MG63 (cell line): ENCODE measurements at regions not wholly inside any gene's neighbourhood (a gene's known extent, or its start where the extent isn't known, plus 50 kb on each side); places are given as distances from the start of the nearest gene placed in this dataset.

Experiments
- DNase-seq: peaks from one replicate; pipeline ENCODE4 v3.0.0-alpha.2; 2020
- H3K27me3 ChIP-seq: fragments of 250-450 bp; sonication (Bioruptor Pico); 2 replicates; pipeline ENCODE4 v1.5.1; 2020; ENCODE audit warnings: mild to moderate bottlenecking, moderate library complexity
- H3K36me3 ChIP-seq: fragments of 250-450 bp; sonication (Bioruptor Pico); 2 replicates; pipeline ENCODE4 v1.5.1; 2020; ENCODE audit warnings: mild to moderate bottlenecking, moderate library complexity
- H3K4me3 ChIP-seq: fragments of 250-450 bp; sonication (Bioruptor Pico); 2 replicates; pipeline ENCODE4 v1.5.1; 2020; ENCODE audit warnings: mild to moderate bottlenecking, moderate library complexity
- H3K9me3 ChIP-seq: fragments of 250-450 bp; sonication (Bioruptor Pico); 2 replicates; pipeline ENCODE4 v1.5.1; 2020; ENCODE audit warnings: mild to moderate bottlenecking, moderate library complexity

GRCh38 chr7:25940086-25940906 lies 211.7 kb upstream of the NFE2L3 start:
- Histone ChIP-seq H3K27me3 (no peaks in the 10 kb centered on the region), H3K9me3 (peaks cover 2% of the 10 kb centered on the region; the same call in 1 of the 2 replicates), H3K36me3 (no peaks in the 10 kb centered on the region), H3K4me3 (no peak overlapping the region)
- no peak for DNase-seq

- no peaks in the 10 kb centered on the region for H3K9me3 ChIP-seq
- no peak overlapping the region for H3K4me3 ChIP-seq
- no peaks in the 10 kb centered on the region for H3K36me3 ChIP-seq
- no peak for DNase-seq
- H3K27me3 ChIP-seq = no peaks in the 10 kb centered on the region
Observed at GRCh38 chr7:25944777-25945515, 207.1 kb upstream of the NFE2L3 start.

GRCh38 chr7:25945608-25946007 lies 206.4 kb upstream of the NFE2L3 start:
- DNase-seq = no peak
- Histone ChIP-seq H3K36me3 (no peaks in the 10 kb centered on the region), H3K27me3 (no peaks in the 10 kb centered on the region), H3K9me3 (no peaks in the 10 kb centered on the region), H3K4me3 (no peak overlapping the region)

- H3K4me3 ChIP-seq = no peak overlapping the region
- no peaks in the 10 kb centered on the region for H3K36me3 ChIP-seq
- H3K27me3 ChIP-seq = no peaks in the 10 kb centered on the region
- DNase-seq = no peak
- H3K9me3 ChIP-seq = no peaks in the 10 kb centered on the region
Observed at GRCh38 chr7:25946181-25946580, 205.8 kb upstream of the NFE2L3 start.

GRCh38 chr7:25947669-25948516 lies 204.1 kb upstream of the NFE2L3 start:
- Histone ChIP-seq H3K4me3 (no peak overlapping the region), H3K9me3 (no peaks in the 10 kb centered on the region), H3K36me3 (no peaks in the 10 kb centered on the region), H3K27me3 (no peaks in the 10 kb centered on the region)
- DNase-seq = no peak

GRCh38 chr7:25949736-25950487 lies 202.1 kb upstream of the NFE2L3 start:
- no peak for DNase-seq
- Histone ChIP-seq H3K4me3 (peak overlapping the region; percentile 53), H3K9me3 (no peaks in the 10 kb centered on the region), H3K27me3 (no peaks in the 10 kb centered on the region), H3K36me3 (no peaks in the 10 kb centered on the region)

- peak overlapping the region; percentile 53 for H3K4me3 ChIP-seq
Observed at GRCh38 chr7:25950488-25951413, 201.2 kb upstream of the NFE2L3 start.

GRCh38 chr7:25951414-25952260 lies 200.4 kb upstream of the NFE2L3 start:
- H3K36me3 ChIP-seq = no peaks in the 10 kb centered on the region
- H3K9me3 ChIP-seq = no peaks in the 10 kb centered on the region
- H3K27me3 ChIP-seq = no peaks in the 10 kb centered on the region
- peak overlapping the region; percentile 53 for H3K4me3 ChIP-seq
- DNase-seq = no peak

More at GRCh38 chr7:25950488-25951413, 201.2 kb upstream of the NFE2L3 start:
- Histone ChIP-seq H3K9me3 (no peaks in the 10 kb centered on the region), H3K36me3 (no peaks in the 10 kb centered on the region), H3K27me3 (no peaks in the 10 kb centered on the region)
- peak; percentile 86 for DNase-seq

GRCh38 chr7:25952261-25953057 lies 199.5 kb upstream of the NFE2L3 start:
- Histone ChIP-seq H3K4me3 (no peak overlapping the region), H3K9me3 (no peaks in the 10 kb centered on the region), H3K36me3 (no peaks in the 10 kb centered on the region), H3K27me3 (no peaks in the 10 kb centered on the region)
- no peak for DNase-seq

GRCh38 chr7:25953859-25954258 lies 198.1 kb upstream of the NFE2L3 start:
- H3K9me3 ChIP-seq = no peaks in the 10 kb centered on the region
- peaks cover 3% of the 10 kb centered on the region; the same call in 1 of the 2 replicates for H3K27me3 ChIP-seq
- no peak overlapping the region for H3K4me3 ChIP-seq
- no peak for DNase-seq
- H3K36me3 ChIP-seq = no peaks in the 10 kb centered on the region

- Histone ChIP-seq H3K4me3 (no peak overlapping the region), H3K9me3 (no peaks in the 10 kb centered on the region), H3K36me3 (no peaks in the 10 kb centered on the region), H3K27me3 (peaks cover 3% of the 10 kb centered on the region; the same call in 1 of the 2 replicates)
- no peak for DNase-seq
Observed at GRCh38 chr7:25954395-25954794, 197.6 kb upstream of the NFE2L3 start.

- no peak for DNase-seq
Observed at GRCh38 chr7:25959168-25959734, 192.7 kb upstream of the NFE2L3 start.

GRCh38 chr7:25963733-25964132 lies 188.3 kb upstream of the NFE2L3 start:
- DNase-seq = no peak
- peaks cover 3% of the 10 kb centered on the region for H3K27me3 ChIP-seq
- H3K36me3 ChIP-seq = no peaks in the 10 kb centered on the region
- H3K9me3 ChIP-seq = no peaks in the 10 kb centered on the region
- H3K4me3 ChIP-seq = no peak overlapping the region

More at GRCh38 chr7:25959168-25959734, 192.7 kb upstream of the NFE2L3 start:
- peaks cover 6% of the 10 kb centered on the region; the same call in 1 of the 2 replicates for H3K27me3 ChIP-seq
- no peak overlapping the region for H3K4me3 ChIP-seq
- H3K9me3 ChIP-seq = no peaks in the 10 kb centered on the region
- H3K36me3 ChIP-seq = no peaks in the 10 kb centered on the region
